IMR-90 (cell line): ENCODE measurements at regions not wholly inside any gene's neighbourhood (a gene's known extent, or its start where the extent isn't known, plus 50 kb on each side); places are given as distances from the start of the nearest gene placed in this dataset.

ENCODE experiments used
- ATAC-seq: fragments of 200-7000 bp; cut with Tn5 transposase; 2 replicates; pipeline ENCODE4 v1.9.1; 2020; ENCODE audit warnings: low read depth, mild to moderate bottlenecking, moderate library complexity
- BruUV-seq: library from RNA; stranded (reverse); fragments of 400-500 nt; replicated peaks from 2 replicates; lab custom pipeline; 2021; lab: Mats Ljungman, UMichigan
- CTCF ChIA-PET: fragments of 300-600 bp; formaldehyde crosslinking; extraction: SDS; loops from one replicate; lab custom pipeline; 2021; ENCODE audit warnings: antibody characterized with exemption; lab: Yijun Ruan, JAX
- POLR2A ChIA-PET: fragments of 300-600 bp; sonication (Branson Sonifier 250); formaldehyde crosslinking; loops from one replicate; lab custom pipeline; 2022; ENCODE audit warnings: antibody characterized with exemption; ENCODE audit not compliant: unreplicated experiment; lab: Charles Lee
- DNase-seq: peaks from one replicate; pipeline ENCODE4 v3.0.0; 2013
- H2AFZ ChIP-seq: replicated peaks from 2 replicates; pipeline ENCODE3; 2013; ENCODE audit warnings: low read length, mild to moderate bottlenecking; ENCODE audit not compliant: poor library complexity
- H2AK5ac ChIP-seq: 2 replicates; pipeline ENCODE4 v1.6.1; 2013; ENCODE audit warnings: low read depth, low read length, inconsistent platforms
- H2AK9ac ChIP-seq: replicated peaks from 2 replicates; pipeline ENCODE3; 2013; ENCODE audit warnings: mild to moderate bottlenecking, low read depth, low read length, moderate library complexity; ENCODE audit not compliant: poor library complexity
- H2BK120ac ChIP-seq: 2 replicates; pipeline ENCODE4 v1.6.1; 2013; ENCODE audit warnings: low read depth, low read length, inconsistent platforms
- H2BK15ac ChIP-seq: 3 replicates; pipeline ENCODE4 v1.6.1; 2013; ENCODE audit warnings: low read depth, low read length, inconsistent platforms
- H2BK20ac ChIP-seq: 2 replicates; pipeline ENCODE4 v1.6.1; 2013; ENCODE audit warnings: low read depth, mild to moderate bottlenecking, inconsistent platforms, low read length, moderate library complexity
- H2BK5ac ChIP-seq: 2 replicates; pipeline ENCODE4 v1.6.1; 2013; ENCODE audit warnings: mild to moderate bottlenecking, low read depth, low read length, inconsistent platforms; ENCODE audit not compliant: poor library complexity, severe bottlenecking
- H3K14ac ChIP-seq: replicated peaks from 2 replicates; pipeline ENCODE4 v1.6.1; 2013; ENCODE audit warnings: low read depth, low read length, inconsistent platforms
- H3K18ac ChIP-seq: 2 replicates; pipeline ENCODE4 v1.6.1; 2013; ENCODE audit warnings: low read depth, low read length, control low read depth
- H3K23ac ChIP-seq: 2 replicates; pipeline ENCODE4 v1.6.1; 2013; ENCODE audit warnings: low read depth, low read length, inconsistent platforms
- H3K27ac ChIP-seq: 2 replicates; pipeline ENCODE4 v1.5.1; 2013; ENCODE audit warnings: mild to moderate bottlenecking, control low read depth, low read length; ENCODE audit not compliant: insufficient read depth
- H3K27me3 ChIP-seq: 2 replicates; pipeline ENCODE4 v1.6.1; 2013; ENCODE audit warnings: low read length; ENCODE audit not compliant: control insufficient read depth, insufficient read depth
- H3K36me3 ChIP-seq: 2 replicates; pipeline ENCODE4 v1.6.1; 2013; ENCODE audit warnings: low read length, mixed read lengths; ENCODE audit not compliant: control insufficient read depth, insufficient read depth
- H3K4ac ChIP-seq: 2 replicates; pipeline ENCODE4 v1.6.1; 2013; ENCODE audit warnings: low read depth, low read length, inconsistent platforms
- H3K4me1 ChIP-seq: 2 replicates; pipeline ENCODE4 v1.6.1; 2013; ENCODE audit warnings: low read length, mixed read lengths; ENCODE audit not compliant: control insufficient read depth, insufficient read depth
- H3K4me2 ChIP-seq: 2 replicates; pipeline ENCODE4 v1.6.1; 2013; ENCODE audit warnings: low read depth, mild to moderate bottlenecking, control low read depth, low read length, moderate library complexity
- H3K4me3 ChIP-seq: 2 replicates; pipeline ENCODE4 v1.5.1; 2013; ENCODE audit warnings: low read depth, mild to moderate bottlenecking, control low read depth, low read length, moderate library complexity; ENCODE audit not compliant: insufficient read depth
- H3K56ac ChIP-seq: 2 replicates; pipeline ENCODE4 v1.6.1; 2013; ENCODE audit warnings: low read length, inconsistent platforms; ENCODE audit not compliant: insufficient read depth; ENCODE audit errors: extremely low read depth
- H3K79me1 ChIP-seq, 2 experiments: 2 replicates each; pipeline ENCODE4 v1.6.1; 2013; ENCODE audit warnings: low read length in 2 of 2, inconsistent platforms in 1 of 2, low read depth in 1 of 2
- H3K9ac ChIP-seq: 2 replicates; pipeline ENCODE4 v1.6.1; 2013; ENCODE audit warnings: low read depth, low read length, control low read depth
- H3K9me1 ChIP-seq: 2 replicates; pipeline ENCODE4 v1.6.1; 2013; ENCODE audit warnings: low read length, inconsistent platforms; ENCODE audit not compliant: insufficient read depth
- H3K9me3 ChIP-seq: 2 replicates; pipeline ENCODE4 v1.6.1; 2013; ENCODE audit warnings: low read length; ENCODE audit not compliant: control insufficient read depth, insufficient read depth
- H4K20me1 ChIP-seq: 2 replicates; pipeline ENCODE4 v1.6.1; 2013; ENCODE audit warnings: low read length, inconsistent platforms; ENCODE audit not compliant: insufficient read depth
- H4K5ac ChIP-seq: 2 replicates; pipeline ENCODE4 v1.6.1; 2013; ENCODE audit warnings: mild to moderate bottlenecking, low read depth, low read length, control low read depth
- H4K8ac ChIP-seq, 2 experiments: 2 replicates each; pipeline ENCODE4 v1.6.1; 2013; ENCODE audit warnings: low read depth in 2 of 2, low read length in 2 of 2, control low read depth in 1 of 2, inconsistent platforms in 1 of 2
- H4K91ac ChIP-seq: 2 replicates; pipeline ENCODE4 v1.6.1; 2013; ENCODE audit warnings: low read depth, low read length, inconsistent platforms; ENCODE audit not compliant: insufficient read depth
- BHLHE40 ChIP-seq: fragments of 150-350 bp; IDR thresholded peaks from 2 replicates; pipeline ENCODE4 v1.6.1; 2016; ENCODE audit warnings: mild to moderate bottlenecking, low read depth, low read length
- CHD1 ChIP-seq: IDR thresholded peaks from 2 replicates; pipeline ENCODE4 v1.6.1; 2012; ENCODE audit warnings: low read depth, low read length, improper control_type of control experiment
- FOS ChIP-seq: fragments of 150-350 bp; IDR thresholded peaks from 2 replicates; pipeline ENCODE4 v1.6.1; 2016; ENCODE audit warnings: low read depth, low read length
- MAFK ChIP-seq: IDR thresholded peaks from 2 replicates; pipeline ENCODE4 v1.6.1; 2012; ENCODE audit warnings: low read depth, low read length, improper control_type of control experiment
- MAZ ChIP-seq: IDR thresholded peaks from 2 replicates; pipeline ENCODE4 v1.6.1; 2012; ENCODE audit warnings: low read depth, mild to moderate bottlenecking, low read length, improper control_type of control experiment, moderate library complexity, borderline replicate concordance
- MXI1 ChIP-seq: IDR thresholded peaks from 2 replicates; pipeline ENCODE4 v1.6.1; 2012; ENCODE audit warnings: low read depth, mild to moderate bottlenecking, low read length, moderate library complexity, borderline replicate concordance
- NFE2L2 ChIP-seq: fragments of 150-350 bp; IDR thresholded peaks from 2 replicates; pipeline ENCODE4 v1.6.1; 2016; ENCODE audit warnings: low read depth, mild to moderate bottlenecking, low read length
- POLR2A ChIP-seq: IDR thresholded peaks from 2 replicates; pipeline ENCODE4 v1.6.1; 2012; ENCODE audit warnings: mild to moderate bottlenecking, low read depth, low read length
- RCOR1 ChIP-seq: IDR thresholded peaks from 2 replicates; pipeline ENCODE4 v1.6.1; 2012; ENCODE audit warnings: mild to moderate bottlenecking, low read length, improper control_type of control experiment; ENCODE audit not compliant: insufficient replicate concordance
- RFX5 ChIP-seq: IDR thresholded peaks from 2 replicates; pipeline ENCODE4 v1.8.0; 2012; ENCODE audit warnings: low read depth, mild to moderate bottlenecking, low read length, moderate library complexity
- SMC3 ChIP-seq: fragments of 150-350 bp; IDR thresholded peaks from 2 replicates; pipeline ENCODE4 v1.6.1; 2016; ENCODE audit warnings: low read depth, mild to moderate bottlenecking, antibody characterized with exemption, low read length, moderate library complexity
- whole genome bisulfite sequencing, 2 experiments: methylation state at CpG; one replicate each; pipeline versions ENCODE4 v1.1.5 to v1.1.7; 2013; ENCODE audit warnings: missing lambda C conversion rate in 2 of 2; ENCODE audit not compliant: insufficient read length in 1 of 2; ENCODE audit errors: extremely low coverage in 2 of 2; 5-methylcytosine and 5-hydroxymethylcytosine counted together
- dilution Hi-C: fragments of 300-500 bp; cut with HindIII; formaldehyde crosslinking; loops from one replicate; pipeline ENCODE4 v1.14.3; 2018; ENCODE audit warnings: low sequenced_read_pairs; ENCODE audit not compliant: unreplicated experiment
- in situ Hi-C: fragments of 300-500 bp; cut with MboI; formaldehyde crosslinking; loops from 3 replicates; pipeline ENCODE4 v1.14.3; 2019; ENCODE audit warnings: low sequenced_read_pairs, inconsistent platforms, mixed read lengths
- intact Hi-C: fragments of 100-400 bp; cut with micrococcal nuclease; formaldehyde crosslinking; loops from 2 replicates; pipeline ENCODE4 v1.10.0; 2022
- TF ChIP-seq, protein P1 (sequence below): fragments of 150-350 bp; IDR thresholded peaks from 2 replicates; pipeline ENCODE4 v1.6.1; 2016; ENCODE audit warnings: low read depth, mild to moderate bottlenecking, low read length, moderate library complexity, borderline replicate concordance
- TF ChIP-seq, protein P2 (sequence below): fragments of 150-350 bp; IDR thresholded peaks from 2 replicates; pipeline ENCODE4 v1.6.1; 2017; ENCODE audit warnings: mild to moderate bottlenecking, antibody characterized with exemption, low read length, low read depth

DNA sequence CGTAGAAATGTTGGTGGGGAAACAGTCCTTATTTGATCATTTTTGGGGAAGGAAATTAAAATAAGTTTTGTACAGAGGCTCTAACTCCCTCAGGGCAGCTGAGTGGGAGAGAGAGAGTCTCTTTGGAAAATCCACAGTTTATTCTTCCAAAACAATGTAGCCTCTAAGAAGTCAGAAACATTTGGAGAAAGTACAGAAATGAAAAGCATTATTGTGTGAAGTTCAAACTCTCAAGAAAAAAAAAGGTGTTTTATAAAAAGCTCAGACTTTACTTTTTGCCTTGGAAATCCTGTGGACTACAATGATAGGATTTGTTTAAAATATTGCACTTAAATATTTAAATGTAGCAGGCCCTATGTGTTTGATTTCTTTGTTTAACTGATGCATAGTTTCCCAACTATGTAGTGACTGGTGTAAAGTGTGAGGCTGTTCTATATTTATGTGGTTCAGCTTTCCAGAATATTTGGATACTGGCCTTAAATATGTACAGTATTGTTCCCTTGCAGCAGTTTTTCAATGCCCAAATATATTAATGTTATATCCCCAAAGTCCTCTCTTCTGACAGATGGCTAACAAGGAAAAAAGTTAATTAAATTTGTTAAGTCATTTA is 82.0 kb upstream of the OTOGL start:
- Histone ChIP-seq H4K5ac (no peak overlapping the region), H3K9ac (no peak overlapping the region), H3K27ac (no peak overlapping the region), H2BK5ac (no peak overlapping the region), H3K56ac (no peak overlapping the region), H2BK20ac (no peak overlapping the region), H3K23ac (no peak overlapping the region), H2BK15ac (no peak overlapping the region), H3K9me1 (peaks cover 2% of the 10 kb centered on the region; the same call in 1 of the 2 replicates), H3K18ac (no peak overlapping the region), H3K4me1 (peaks cover 4% of the 10 kb centered on the region), H3K4me2 (peak overlapping the region; percentile 37; the same call in 1 of the 2 replicates), H2AK5ac (no peak overlapping the region), H3K36me3 (no peaks in the 10 kb centered on the region), H4K20me1 (no peaks in the 10 kb centered on the region), H4K91ac (no peak overlapping the region), H3K27me3 (no peaks in the 10 kb centered on the region), H3K4me3 (no peak overlapping the region), H2AK9ac (no peak overlapping the region), H3K4ac (0 out of 2 replicates have a peak overlapping the region, but pooled peaks have one; percentile 7), H2AFZ (no peak overlapping the region), H3K79me1 (no peaks in the 10 kb centered on the region), H3K9me3 (no peaks in the 10 kb centered on the region; the same call in 1 of the 2 replicates), H2BK120ac (no peak overlapping the region), H4K8ac (no peak overlapping the region), H3K14ac (no peak overlapping the region)
- peak; percentile 50 for DNase-seq
- 60% methylated on average over 1 of the region's 1 CpG; no CpG with 5 or more reads in 1 of the 2 experiments for WGBS, 2 experiments
- no TSS peak for BruUV-seq
- dilution Hi-C loops (no loop called here), intact Hi-C loops (no loop called here), in situ Hi-C loops (no loop called here)
- POLR2A ChIA-PET, result interaction anchor here (0.5 kb wide), 1 partner anchor 24 kb away, joined by 3 read pairs; no protein-coding TSS in a partner anchor
- CTCF ChIA-PET, result interaction anchor here (1.6 kb wide), 1 partner anchor 16 kb away, joined by 3 read pairs; no protein-coding TSS in a partner anchor
- TF ChIP-seq MXI1 (no peak), NFE2L2 (no peak), BHLHE40 (no peak), POLR2A (no peak), SMC3 (no peak), MAFK (no peak), RCOR1 (no peak), FOS (no peak), MAZ (no peak), CHD1 (no peak), RFX5 (no peak)
- TF ChIP-seq, protein P1, sequence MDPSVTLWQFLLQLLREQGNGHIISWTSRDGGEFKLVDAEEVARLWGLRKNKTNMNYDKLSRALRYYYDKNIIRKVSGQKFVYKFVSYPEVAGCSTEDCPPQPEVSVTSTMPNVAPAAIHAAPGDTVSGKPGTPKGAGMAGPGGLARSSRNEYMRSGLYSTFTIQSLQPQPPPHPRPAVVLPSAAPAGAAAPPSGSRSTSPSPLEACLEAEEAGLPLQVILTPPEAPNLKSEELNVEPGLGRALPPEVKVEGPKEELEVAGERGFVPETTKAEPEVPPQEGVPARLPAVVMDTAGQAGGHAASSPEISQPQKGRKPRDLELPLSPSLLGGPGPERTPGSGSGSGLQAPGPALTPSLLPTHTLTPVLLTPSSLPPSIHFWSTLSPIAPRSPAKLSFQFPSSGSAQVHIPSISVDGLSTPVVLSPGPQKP, result no peak
- TF ChIP-seq, protein P2, sequence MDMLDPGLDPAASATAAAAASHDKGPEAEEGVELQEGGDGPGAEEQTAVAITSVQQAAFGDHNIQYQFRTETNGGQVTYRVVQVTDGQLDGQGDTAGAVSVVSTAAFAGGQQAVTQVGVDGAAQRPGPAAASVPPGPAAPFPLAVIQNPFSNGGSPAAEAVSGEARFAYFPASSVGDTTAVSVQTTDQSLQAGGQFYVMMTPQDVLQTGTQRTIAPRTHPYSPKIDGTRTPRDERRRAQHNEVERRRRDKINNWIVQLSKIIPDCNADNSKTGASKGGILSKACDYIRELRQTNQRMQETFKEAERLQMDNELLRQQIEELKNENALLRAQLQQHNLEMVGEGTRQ, result no peak
- peak; percentile 95 for ATAC-seq
